HL-60/S4 treated with phorbol 12-myristate 13-acetate at 8.2 ng/mL for 4 days and 3 days (cell line): ENCODE measurements at regions not wholly inside any gene's neighbourhood (a gene's known extent, or its start where the extent isn't known, plus 50 kb on each side); places are given as distances from the start of the nearest gene placed in this dataset.

Experiments used
- in situ Hi-C: fragments of 300-500 bp; cut with MboI; formaldehyde crosslinking; loops from 2 replicates; pipeline ENCODE4 v1.15.0; 2022; ENCODE audit warnings: low sequenced_read_pairs

- in situ Hi-C loops = no loop called here
Measured at GRCh38 chr16:85395913-85396878, 216.9 kb upstream of the GSE1 start.

GRCh38 chr16:85396879-85397871 is 215.9 kb upstream of the GSE1 start:
- in situ Hi-C loops = no loop called here

GRCh38 chr16:85398050-85398451 is 215.1 kb upstream of the GSE1 start:
- in situ Hi-C loops = no loop called here

- in situ Hi-C loops = no loop called here
Measured at GRCh38 chr16:85398688-85399582, 214.2 kb upstream of the GSE1 start.

GRCh38 chr16:85399583-85400284 is 213.4 kb upstream of the GSE1 start:
- in situ Hi-C loops = no loop called here

- in situ Hi-C loops = no loop called here
Measured at GRCh38 chr16:85400305-85401205, 212.6 kb upstream of the GSE1 start.

GRCh38 chr16:85401370-85401916 is 211.7 kb upstream of the GSE1 start:
- in situ Hi-C loops = no loop called here

- in situ Hi-C loops = no loop called here
Measured at GRCh38 chr16:85401917-85402766, 211.0 kb upstream of the GSE1 start.

- in situ Hi-C loops = no loop called here
Measured at GRCh38 chr16:85402910-85403692, 210.0 kb upstream of the GSE1 start.

- in situ Hi-C loops = no loop called here
Measured at GRCh38 chr16:85403693-85404092, 209.4 kb upstream of the GSE1 start.

GRCh38 chr16:85412911-85413520 is 200.1 kb upstream of the GSE1 start:
- in situ Hi-C loops = no loop called here

- in situ Hi-C loops = no loop called here
Measured at GRCh38 chr16:85413691-85414663, 199.1 kb upstream of the GSE1 start.

GRCh38 chr16:85415196-85416090 is 197.7 kb upstream of the GSE1 start:
- in situ Hi-C loops = no loop called here
